HCT116 (cell line): ENCODE measurements at regions not wholly inside any gene's neighbourhood (a gene's known extent, or its start where the extent isn't known, plus 50 kb on each side); places are given as distances from the start of the nearest gene placed in this dataset.

Experiments used
- ATAC-seq: fragments of 200-7000 bp; cut with Tn5 transposase; 2 replicates; pipeline ENCODE4 v1.9.1; 2020; ENCODE audit warnings: mild to moderate bottlenecking, moderate library complexity
- BruUV-seq: library from RNA; stranded (reverse); fragments of 400-500 nt; replicated peaks from 2 replicates; lab custom pipeline; 2021; lab: Mats Ljungman, UMichigan
- CTCF ChIA-PET: fragments of 300-600 bp; sonication (Branson Sonifier 250); formaldehyde crosslinking; loops from one replicate; lab custom pipeline; 2021; ENCODE audit warnings: antibody characterized with exemption; lab: Charles Lee
- POLR2A ChIA-PET: fragments of 300-600, 350-600 bp; sonication (Branson Sonifier 250); formaldehyde crosslinking; loops from one replicate; lab custom pipeline; 2021; ENCODE audit warnings: antibody characterized with exemption; lab: Charles Lee
- RAD21 ChIA-PET, 2 experiments: fragments of 300-600 bp; sonication (Branson Sonifier 250); formaldehyde crosslinking; loops; one replicate each; lab custom pipeline; 2023; ENCODE audit warnings: low total read pairs in 2 of 2; ENCODE audit not compliant: uncharacterized antibody in 2 of 2, unreplicated experiment in 2 of 2, low non-redundant PET in 1 of 2; lab: Charles Lee
- DNase-seq: peaks from one replicate; pipeline ENCODE4 v3.0.0-alpha.2; 2010; ENCODE audit warnings: low read depth, low spot score
- H2AFZ ChIP-seq: fragments of 200-600 bp; shearing (Covaris generic), sonication (generic); 2 replicates; pipeline ENCODE4 v1.6.1; 2017; ENCODE audit warnings: low read depth, mixed run types, mixed read lengths, antibody characterized with exemption, low read length; ENCODE audit not compliant: poor library complexity, severe bottlenecking
- H3K27ac ChIP-seq: 2 replicates; pipeline ENCODE4 v1.5.1; 2012; ENCODE audit warnings: low read depth, low read length
- H3K27me3 ChIP-seq: fragments of 200-600 bp; sonication (generic); 2 replicates; pipeline ENCODE4 v1.6.1; 2016; ENCODE audit warnings: mixed run types, low read length, mixed read lengths; ENCODE audit not compliant: insufficient read depth
- H3K36me3 ChIP-seq, 2 experiments: fragments of 200-500 bp in 1 of 2; fragments of 200-600 bp in 1 of 2; sonication (Bioruptor generic) in 1 of 2; sonication (generic) in 1 of 2; 2 replicates each; pipeline versions ENCODE4 v1.5.1 to v1.6.1; 2014 to 2016; ENCODE audit warnings: low read length in 2 of 2, inconsistent platforms in 1 of 2, mixed read lengths in 1 of 2, mixed run types in 1 of 2; ENCODE audit not compliant: insufficient read depth in 2 of 2, control insufficient read depth in 1 of 2
- H3K4me1 ChIP-seq, 2 experiments: fragments of 200-600 bp in 1 of 2; sonication (generic) in 1 of 2; 2 replicates each; pipeline versions ENCODE4 v1.5.1 to v1.6.1; 2012 to 2017; ENCODE audit warnings: low read length in 2 of 2, inconsistent platforms in 1 of 2, mild to moderate bottlenecking in 1 of 2, mixed read lengths in 1 of 2, mixed run types in 1 of 2, moderate library complexity in 1 of 2; ENCODE audit not compliant: insufficient read depth in 2 of 2, control insufficient read depth in 1 of 2
- H3K4me2 ChIP-seq: fragments of 200-600 bp; sonication (generic); 2 replicates; pipeline ENCODE4 v1.6.1; 2017; ENCODE audit warnings: mixed run types, low read length, mixed read lengths
- H3K4me3 ChIP-seq, 2 experiments: fragments of 200-600 bp in 1 of 2; sonication (generic) in 1 of 2; replicated peaks in 1 of 2; 2 replicates each; pipeline ENCODE4 v1.5.1; 2011 to 2016; ENCODE audit warnings: low read length in 2 of 2, control low read depth in 1 of 2, low read depth in 1 of 2, mild to moderate bottlenecking in 1 of 2, mixed read lengths in 1 of 2, mixed run types in 1 of 2
- H3K79me2 ChIP-seq: fragments of 200-600 bp; sonication (generic); 2 replicates; pipeline ENCODE4 v1.6.1; 2017; ENCODE audit warnings: mild to moderate bottlenecking, mixed run types, low read length, moderate library complexity, mixed read lengths; ENCODE audit not compliant: insufficient read depth
- H3K9ac ChIP-seq: fragments of 200-600 bp; sonication (generic); 2 replicates; pipeline ENCODE4 v1.6.1; 2016; ENCODE audit warnings: low read length, mixed read lengths
- H3K9me2 ChIP-seq: fragments of 200-600 bp; sonication (generic), shearing (Covaris generic); 2 replicates; pipeline ENCODE4 v1.6.1; 2017; ENCODE audit warnings: mixed run types, mild to moderate bottlenecking, moderate library complexity; ENCODE audit not compliant: insufficient read depth
- H3K9me3 ChIP-seq, 2 experiments: fragments of 200-500 bp in 1 of 2; fragments of 200-600 bp in 1 of 2; sonication (Bioruptor generic) in 1 of 2; sonication (generic) in 1 of 2; 2 replicates each; pipeline ENCODE4 v1.6.1; 2014 to 2017; ENCODE audit warnings: low read length in 2 of 2, mixed read lengths in 2 of 2, inconsistent platforms in 1 of 2, low read depth in 1 of 2, mild to moderate bottlenecking in 1 of 2, mixed run types in 1 of 2, moderate library complexity in 1 of 2; ENCODE audit not compliant: control insufficient read depth in 1 of 2, insufficient read depth in 1 of 2
- H4K20me1 ChIP-seq: fragments of 200-600 bp; sonication (generic), shearing (Covaris generic); 2 replicates; pipeline ENCODE4 v1.6.1; 2017; ENCODE audit warnings: mixed run types, mild to moderate bottlenecking, moderate library complexity; ENCODE audit not compliant: insufficient read depth
- CBX3 ChIP-seq: IDR thresholded peaks from 2 replicates; pipeline ENCODE4 v1.6.1; 2012; ENCODE audit warnings: low read depth
- CEBPB ChIP-seq: IDR thresholded peaks from 2 replicates; pipeline ENCODE4 v1.6.1; 2012; ENCODE audit warnings: low read depth
- EGR1 ChIP-seq: IDR thresholded peaks from 2 replicates; pipeline ENCODE4 v1.6.1; 2012; ENCODE audit warnings: low read depth
- ELF1 ChIP-seq: IDR thresholded peaks from 2 replicates; pipeline ENCODE4 v1.6.1; 2012; ENCODE audit warnings: low read depth, borderline replicate concordance
- EZH2 ChIP-seq: fragments of 200-600 bp; sonication (generic); IDR thresholded peaks from 2 replicates; pipeline ENCODE4 v1.6.1; 2017; ENCODE audit warnings: antibody characterized with exemption, mixed run types
- EZH2phosphoT487 ChIP-seq: fragments of 200-600 bp; IDR thresholded peaks from 2 replicates; pipeline ENCODE4 v1.6.1; 2018; ENCODE audit warnings: antibody characterized with exemption, borderline replicate concordance
- FOSL1 ChIP-seq: IDR thresholded peaks from 2 replicates; pipeline ENCODE4 v1.6.1; 2012; ENCODE audit warnings: low read depth
- JUND ChIP-seq: IDR thresholded peaks from 2 replicates; pipeline ENCODE4 v1.6.1; 2012
- POLR2A ChIP-seq: IDR thresholded peaks from 2 replicates; pipeline ENCODE4 v1.7.0; 2011; ENCODE audit warnings: borderline replicate concordance; ENCODE audit not compliant: insufficient read depth, insufficient read length; ENCODE audit errors: extremely low read depth
- POLR2AphosphoS5 ChIP-seq: IDR thresholded peaks from 2 replicates; pipeline ENCODE4 v1.6.1; 2011; ENCODE audit warnings: mild to moderate bottlenecking, low read depth, low read length, moderate library complexity
- SIN3A ChIP-seq: IDR thresholded peaks from 2 replicates; pipeline ENCODE4 v1.6.1; 2012; ENCODE audit warnings: low read depth
- SP1 ChIP-seq: IDR thresholded peaks from 2 replicates; pipeline ENCODE4 v1.6.1; 2012; ENCODE audit warnings: low read depth
- SRF ChIP-seq: IDR thresholded peaks from 2 replicates; pipeline ENCODE4 v1.6.1; 2012; ENCODE audit warnings: low read depth
- TCF7L2 ChIP-seq: IDR thresholded peaks from 2 replicates; pipeline ENCODE4 v1.7.0; 2011; ENCODE audit warnings: borderline replicate concordance, inconsistent platforms; ENCODE audit not compliant: insufficient read depth, insufficient read length; ENCODE audit errors: extremely low read depth
- YY1 ChIP-seq: IDR thresholded peaks from 2 replicates; pipeline ENCODE4 v1.6.1; 2011; ENCODE audit warnings: low read length, low read depth, moderate library complexity, mild to moderate bottlenecking; ENCODE audit not compliant: insufficient replicate concordance; ENCODE audit errors: extremely low read depth
- ZFX ChIP-seq: fragments of 450-650 bp; IDR thresholded peaks from 2 replicates; pipeline ENCODE4 v1.6.1; 2017
- intact Hi-C: fragments of 100-400 bp; cut with micrococcal nuclease; formaldehyde crosslinking; loops from 2 replicates; pipeline ENCODE4 v1.10.0; 2022
- TF ChIP-seq, protein P1 (sequence below): IDR thresholded peaks from 2 replicates; pipeline ENCODE4 v1.6.1; 2011; ENCODE audit warnings: mild to moderate bottlenecking, low read length, moderate library complexity; ENCODE audit not compliant: insufficient replicate concordance; ENCODE audit errors: extremely low read depth
- TF ChIP-seq, protein P2 (sequence below): IDR thresholded peaks from 2 replicates; pipeline ENCODE4 v1.6.1; 2012
- TF ChIP-seq, protein P3 (sequence below), 3 experiments: fragments of 200-600 bp in 1 of 3; sonication (generic) in 1 of 3; IDR thresholded peaks in 2 of 3; conservative IDR thresholded peaks in 1 of 3; 2 replicates each; pipeline ENCODE4 v1.5.1; 2012 to 2017; ENCODE audit warnings: low read depth in 2 of 3, low read length in 2 of 3, antibody characterized with exemption in 1 of 3, borderline replicate concordance in 1 of 3, control low read depth in 1 of 3, mild to moderate bottlenecking in 1 of 3, mixed read lengths in 1 of 3, mixed run types in 1 of 3, moderate library complexity in 1 of 3; ENCODE audit not compliant: insufficient read depth in 1 of 3
- TF ChIP-seq, protein P4 (sequence below): IDR thresholded peaks from 2 replicates; pipeline ENCODE4 v1.6.1; 2012

DNA sequence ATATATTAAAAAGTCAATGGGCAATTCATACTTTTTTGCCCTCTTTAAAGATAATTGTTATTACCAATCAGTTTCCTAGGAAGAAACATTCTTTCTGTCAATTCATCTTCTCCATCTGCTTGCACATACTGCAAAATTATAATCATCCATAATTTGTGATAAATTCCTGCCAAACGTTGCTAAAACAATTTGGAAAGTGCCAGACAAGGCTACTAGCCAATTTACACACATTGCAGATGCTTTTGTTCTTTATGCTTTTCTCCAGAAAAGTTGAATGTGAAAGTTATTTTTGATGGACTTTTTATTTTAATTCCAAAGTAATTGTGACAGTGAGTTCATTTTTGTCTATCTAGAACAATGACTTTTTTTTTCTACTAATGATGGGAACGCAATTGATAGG is 992.8 kb upstream of the ADGRL2 start:
- BruUV-seq = no TSS peak
- no peaks in the 10 kb centered on the region for H3K4me1 ChIP-seq
- CTCF ChIA-PET = no interaction called here
- no peak overlapping the region for H3K4me3 ChIP-seq
- no peak overlapping the region for H3K4me2 ChIP-seq
- H3K9me3 ChIP-seq = no peaks in the 10 kb centered on the region
- no peak for ATAC-seq
- intact Hi-C loops = no loop called here
- H3K27ac ChIP-seq = no peak overlapping the region
- no peaks in the 10 kb centered on the region for H4K20me1 ChIP-seq
- H3K36me3 ChIP-seq = no peaks in the 10 kb centered on the region
- POLR2A ChIA-PET = no interaction called here
- H3K9ac ChIP-seq = no peak overlapping the region
- no peaks in the 10 kb centered on the region for H3K27me3 ChIP-seq
- no peaks in the 10 kb centered on the region for H3K9me2 ChIP-seq
- H2AFZ ChIP-seq = no peak overlapping the region
- DNase-seq = no peak
- H3K79me2 ChIP-seq = no peaks in the 10 kb centered on the region
- RAD21 ChIA-PET = no interaction called here
- TF ChIP-seq, protein P1, sequence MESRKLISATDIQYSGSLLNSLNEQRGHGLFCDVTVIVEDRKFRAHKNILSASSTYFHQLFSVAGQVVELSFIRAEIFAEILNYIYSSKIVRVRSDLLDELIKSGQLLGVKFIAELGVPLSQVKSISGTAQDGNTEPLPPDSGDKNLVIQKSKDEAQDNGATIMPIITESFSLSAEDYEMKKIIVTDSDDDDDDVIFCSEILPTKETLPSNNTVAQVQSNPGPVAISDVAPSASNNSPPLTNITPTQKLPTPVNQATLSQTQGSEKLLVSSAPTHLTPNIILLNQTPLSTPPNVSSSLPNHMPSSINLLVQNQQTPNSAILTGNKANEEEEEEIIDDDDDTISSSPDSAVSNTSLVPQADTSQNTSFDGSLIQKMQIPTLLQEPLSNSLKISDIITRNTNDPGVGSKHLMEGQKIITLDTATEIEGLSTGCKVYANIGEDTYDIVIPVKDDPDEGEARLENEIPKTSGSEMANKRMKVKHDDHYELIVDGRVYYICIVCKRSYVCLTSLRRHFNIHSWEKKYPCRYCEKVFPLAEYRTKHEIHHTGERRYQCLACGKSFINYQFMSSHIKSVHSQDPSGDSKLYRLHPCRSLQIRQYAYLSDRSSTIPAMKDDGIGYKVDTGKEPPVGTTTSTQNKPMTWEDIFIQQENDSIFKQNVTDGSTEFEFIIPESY = no peak
- no peak for TF ChIP-seq POLR2AphosphoS5

DNA sequence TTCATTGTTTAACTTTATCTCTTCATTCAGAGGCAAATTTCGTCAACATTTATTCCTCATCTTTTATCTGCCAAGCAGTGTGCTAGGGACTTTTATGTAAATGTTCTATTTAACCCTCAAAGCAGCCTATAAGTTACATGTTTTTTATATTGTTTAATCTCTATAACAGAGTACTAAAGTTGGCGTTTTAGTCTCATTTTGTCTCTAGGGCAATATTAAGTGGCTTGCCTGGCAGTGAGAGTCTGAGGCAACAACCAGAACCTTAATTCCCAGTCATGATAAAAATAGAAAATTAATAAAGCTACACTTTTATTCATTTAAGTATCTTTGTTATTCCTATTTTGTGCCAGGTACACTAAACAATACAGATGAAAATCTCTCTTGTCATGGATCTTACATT is 994.3 kb upstream of the ADGRL2 start:
- ChIA-PET POLR2A (no interaction called here), CTCF (no interaction called here), RAD21 (no interaction called here)
- H3K36me3 ChIP-seq = no peaks in the 10 kb centered on the region
- no peaks in the 10 kb centered on the region for H3K4me1 ChIP-seq
- H3K4me3 ChIP-seq = no peak overlapping the region
- no peaks in the 10 kb centered on the region for H3K9me2 ChIP-seq
- no peaks in the 10 kb centered on the region for H3K27me3 ChIP-seq
- DNase-seq (no peak), ATAC-seq (no peak)
- intact Hi-C loops = no loop called here
- H3K9ac ChIP-seq = no peak overlapping the region
- no peaks in the 10 kb centered on the region for H3K79me2 ChIP-seq
- BruUV-seq = no TSS peak
- no peak overlapping the region for H3K27ac ChIP-seq
- H3K9me3 ChIP-seq = no peaks in the 10 kb centered on the region
- H2AFZ ChIP-seq = no peak overlapping the region
- no peak overlapping the region for H3K4me2 ChIP-seq
- no peaks in the 10 kb centered on the region for H4K20me1 ChIP-seq
- TF ChIP-seq POLR2A = no peak
- no peak for TF ChIP-seq FOSL1
- TF ChIP-seq TCF7L2 = no peak
- TF ChIP-seq ELF1 = no peak
- no peak for TF ChIP-seq CBX3
- no peak for TF ChIP-seq SP1
- no peak for TF ChIP-seq POLR2AphosphoS5
- TF ChIP-seq EZH2 = no peak
- TF ChIP-seq, protein P2, sequence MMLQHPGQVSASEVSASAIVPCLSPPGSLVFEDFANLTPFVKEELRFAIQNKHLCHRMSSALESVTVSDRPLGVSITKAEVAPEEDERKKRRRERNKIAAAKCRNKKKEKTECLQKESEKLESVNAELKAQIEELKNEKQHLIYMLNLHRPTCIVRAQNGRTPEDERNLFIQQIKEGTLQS = no peak
- no peak for TF ChIP-seq EGR1
- TF ChIP-seq ZFX = no peak
- no peak for TF ChIP-seq SRF
- TF ChIP-seq YY1 = no peak
- TF ChIP-seq, protein P3, sequence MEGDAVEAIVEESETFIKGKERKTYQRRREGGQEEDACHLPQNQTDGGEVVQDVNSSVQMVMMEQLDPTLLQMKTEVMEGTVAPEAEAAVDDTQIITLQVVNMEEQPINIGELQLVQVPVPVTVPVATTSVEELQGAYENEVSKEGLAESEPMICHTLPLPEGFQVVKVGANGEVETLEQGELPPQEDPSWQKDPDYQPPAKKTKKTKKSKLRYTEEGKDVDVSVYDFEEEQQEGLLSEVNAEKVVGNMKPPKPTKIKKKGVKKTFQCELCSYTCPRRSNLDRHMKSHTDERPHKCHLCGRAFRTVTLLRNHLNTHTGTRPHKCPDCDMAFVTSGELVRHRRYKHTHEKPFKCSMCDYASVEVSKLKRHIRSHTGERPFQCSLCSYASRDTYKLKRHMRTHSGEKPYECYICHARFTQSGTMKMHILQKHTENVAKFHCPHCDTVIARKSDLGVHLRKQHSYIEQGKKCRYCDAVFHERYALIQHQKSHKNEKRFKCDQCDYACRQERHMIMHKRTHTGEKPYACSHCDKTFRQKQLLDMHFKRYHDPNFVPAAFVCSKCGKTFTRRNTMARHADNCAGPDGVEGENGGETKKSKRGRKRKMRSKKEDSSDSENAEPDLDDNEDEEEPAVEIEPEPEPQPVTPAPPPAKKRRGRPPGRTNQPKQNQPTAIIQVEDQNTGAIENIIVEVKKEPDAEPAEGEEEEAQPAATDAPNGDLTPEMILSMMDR (IDR thresholded peaks at IDR 0.05 in 2 of 3, conservative IDR thresholded peaks at IDR 0.05 in 1 of 3; ENCODE audit: borderline replicate concordance in 1 of 3, insufficient read depth in 1 of 3, low read depth in 2 of 3, low read length in 2 of 3) = no peak
- no peak for TF ChIP-seq SIN3A
- no peak for TF ChIP-seq CEBPB
- no peak for TF ChIP-seq JUND
- no peak for TF ChIP-seq EZH2phosphoT487
- TF ChIP-seq, protein P4, sequence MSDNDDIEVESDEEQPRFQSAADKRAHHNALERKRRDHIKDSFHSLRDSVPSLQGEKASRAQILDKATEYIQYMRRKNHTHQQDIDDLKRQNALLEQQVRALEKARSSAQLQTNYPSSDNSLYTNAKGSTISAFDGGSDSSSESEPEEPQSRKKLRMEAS = no peak
